ENCODE measurements at regions not wholly inside any gene's neighbourhood (a gene's known extent, or its start where the extent isn't known, plus 50 kb on each side); places are given as distances from the start of the nearest gene placed in this dataset.

GRCh38 chr1:8078176-8078671 is 52.1 kb upstream of the ERRFI1 start:
- DNase-seq: no peak

DNA sequence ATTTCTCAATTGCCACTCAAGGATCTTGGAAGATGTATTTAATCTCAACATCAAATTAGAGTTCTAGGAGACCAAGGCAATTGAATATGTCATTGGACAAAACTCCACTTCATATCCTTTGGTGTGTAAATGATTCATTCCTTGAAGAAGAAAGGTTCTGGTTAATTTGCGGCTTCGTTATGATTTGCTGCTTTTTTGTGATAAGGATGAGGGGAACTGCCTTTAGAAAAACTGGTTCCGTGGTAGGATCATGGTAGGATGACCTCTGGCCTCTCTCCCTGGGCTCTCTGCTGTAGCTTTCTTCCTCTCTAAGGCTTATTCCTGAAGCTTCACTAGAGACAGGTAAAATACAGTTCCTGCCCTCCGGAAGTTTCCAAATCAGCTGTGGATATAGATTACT is 51.5 kb upstream of the ERRFI1 start:
- DNase-seq: no peak

GRCh38 chr1:8077120-8077573 is 51.0 kb upstream of the ERRFI1 start:
- DNase-seq: no peak

- no peak for DNase-seq
These were observed 50.1 kb upstream of the ERRFI1 start for GRCh38 chr1:8076176-8076575.

Measured in activated CD8-positive, alpha-beta memory T cell treated with anti-CD3 and anti-CD28 coated beads for 24 hours (primary cell).